ENCODE measurements at regions not wholly inside any gene's neighbourhood (a gene's known extent, or its start where the extent isn't known, plus 50 kb on each side); places are given as distances from the start of the nearest gene placed in this dataset.
"Not testable (repeated sequence)": the region's sequence is repeated elsewhere in the genome, so short reads cannot be mapped to it uniquely, and the experiment has no call there.

DNA sequence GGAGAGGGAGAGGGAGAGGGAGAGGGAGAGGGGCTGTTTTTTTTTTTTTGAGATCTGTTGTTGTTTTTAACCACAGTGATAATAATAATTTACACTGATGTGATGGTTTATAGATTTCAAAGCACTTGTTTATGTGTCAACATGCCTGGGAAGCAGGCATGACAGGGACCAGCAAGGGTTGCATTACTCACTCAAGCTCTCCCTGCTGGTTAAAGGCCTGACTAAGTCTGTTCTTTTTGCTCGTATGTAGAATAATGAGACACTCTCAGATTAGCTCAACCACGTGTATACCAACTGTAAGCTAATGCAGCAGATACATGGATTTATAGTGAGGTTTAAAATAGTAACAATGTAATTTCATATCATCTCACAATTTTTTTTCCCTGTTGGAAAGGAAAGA is 134.6 kb upstream of the BOD1L1 start:
- no peak for DNase-seq (ENCODE audit: low read depth)

DNA sequence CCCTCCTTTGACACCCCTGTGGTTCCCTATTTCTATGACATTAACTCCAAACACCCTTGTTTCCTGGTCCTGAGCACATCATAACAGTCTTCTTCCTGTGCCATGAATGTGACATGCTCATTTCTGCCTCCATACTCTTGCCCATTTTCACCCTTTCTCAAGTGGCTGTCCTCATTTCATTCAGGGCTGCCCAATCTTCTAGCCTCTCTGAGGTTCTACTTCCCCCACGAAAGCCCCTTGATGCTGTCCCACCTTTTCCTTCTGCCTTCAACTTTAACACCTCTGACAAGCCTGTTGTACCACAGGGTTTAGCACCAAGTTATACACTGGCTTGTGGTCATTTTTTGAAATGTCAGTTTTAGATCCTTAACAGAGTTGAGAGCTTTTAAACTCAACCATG is 136.2 kb upstream of the BOD1L1 start:
- DNase-seq (ENCODE audit: low read depth), result no peak

DNA sequence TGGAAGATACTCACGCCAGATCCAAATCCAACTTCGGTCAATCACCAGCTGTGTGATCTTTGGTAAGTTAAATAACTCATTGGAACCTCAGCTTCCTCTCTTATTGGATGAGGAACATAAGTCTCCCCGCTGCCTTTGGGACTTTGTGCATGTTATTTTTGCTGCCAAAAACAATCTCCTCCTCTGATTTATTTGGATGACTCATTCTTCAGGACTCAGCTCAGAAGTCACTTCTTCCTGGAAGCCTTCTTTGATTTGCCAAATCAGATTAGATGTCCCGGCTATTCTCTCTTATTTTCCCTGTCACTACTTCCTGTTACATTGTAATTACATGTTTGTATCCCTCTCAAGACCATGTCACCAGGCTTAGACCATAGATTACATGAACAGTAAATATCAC is 138.0 kb upstream of the BOD1L1 start:
- no peak for DNase-seq (ENCODE audit: low read depth)

DNA sequence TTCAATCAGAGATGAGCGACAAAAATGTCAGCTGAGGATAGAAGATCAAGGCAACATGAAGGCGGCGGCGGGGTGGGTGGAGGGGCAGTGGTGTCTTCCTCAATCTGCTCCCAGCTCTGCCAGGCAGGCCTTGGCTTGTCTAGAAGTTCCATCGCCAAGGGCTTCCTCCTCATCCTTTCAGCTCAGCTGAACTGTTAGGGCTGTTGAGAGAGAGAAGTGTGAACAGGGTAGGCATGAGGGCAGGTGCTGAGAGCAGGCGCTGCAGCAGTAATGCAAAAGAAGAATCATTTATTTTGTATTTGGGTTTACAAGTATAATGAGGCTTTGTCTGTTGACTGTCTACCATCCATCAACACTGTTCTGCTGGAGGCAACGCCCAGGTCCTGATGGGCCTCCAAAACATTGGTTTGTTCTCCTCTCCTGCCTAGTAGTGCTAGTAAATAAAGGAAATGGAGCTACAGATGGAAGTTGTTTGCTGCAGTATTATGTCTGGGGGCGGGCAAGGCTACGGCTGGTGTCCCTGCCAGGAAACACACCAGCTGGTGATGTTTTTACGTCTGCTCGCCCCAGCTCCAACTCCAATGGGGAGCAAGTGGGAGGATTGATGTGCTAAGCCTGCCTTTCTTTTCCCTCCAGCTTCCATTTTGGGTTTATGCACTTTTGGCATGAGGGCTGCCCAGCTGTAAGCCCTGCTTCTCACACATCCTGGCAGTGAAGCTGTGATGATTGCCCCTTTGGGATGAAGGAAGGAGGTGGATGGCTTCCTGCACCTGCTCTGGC is 139.4 kb upstream of the BOD1L1 start:
- no peak for DNase-seq (ENCODE audit: low read depth)

DNA sequence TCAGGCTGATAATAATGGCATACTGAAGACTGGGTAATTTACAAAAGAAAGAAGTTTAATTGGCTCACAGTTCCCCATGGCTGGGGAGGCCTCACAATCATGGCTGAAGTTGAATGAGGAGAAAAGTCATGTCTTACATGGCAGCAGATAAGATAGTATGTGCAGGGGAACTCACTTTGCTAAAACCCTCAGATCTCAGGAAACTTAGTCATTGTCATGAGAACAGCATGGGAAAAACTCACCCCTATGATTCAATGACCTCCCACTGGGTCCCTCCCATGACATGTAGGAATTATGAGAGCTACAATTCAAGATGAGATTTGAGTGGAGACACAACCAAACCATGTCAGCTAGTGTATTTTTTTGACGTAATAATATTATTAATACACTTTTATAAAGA is 149.8 kb upstream of the BOD1L1 start:
- no peak for DNase-seq (ENCODE audit: low read depth)

DNA sequence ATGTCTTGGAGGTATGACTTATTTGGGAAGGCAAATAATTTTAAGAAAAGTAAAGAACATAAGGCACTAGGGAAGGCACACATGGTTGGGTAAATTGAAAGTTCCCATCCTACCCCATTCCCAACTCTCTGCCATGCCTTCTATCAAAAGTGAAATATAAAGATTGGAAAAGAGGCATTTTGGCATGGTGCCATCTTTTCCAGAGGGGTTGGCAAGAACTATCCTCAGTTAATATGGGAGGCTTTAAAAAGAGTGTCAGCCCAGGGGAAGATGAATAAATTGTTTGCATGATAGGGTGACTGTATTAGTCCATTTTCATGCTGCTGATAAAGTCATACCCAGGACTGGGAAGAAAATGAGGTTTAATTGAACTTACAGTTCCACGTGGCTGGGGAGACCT is 150.8 kb upstream of the BOD1L1 start:
- no peak for DNase-seq (ENCODE audit: low read depth)

DNA sequence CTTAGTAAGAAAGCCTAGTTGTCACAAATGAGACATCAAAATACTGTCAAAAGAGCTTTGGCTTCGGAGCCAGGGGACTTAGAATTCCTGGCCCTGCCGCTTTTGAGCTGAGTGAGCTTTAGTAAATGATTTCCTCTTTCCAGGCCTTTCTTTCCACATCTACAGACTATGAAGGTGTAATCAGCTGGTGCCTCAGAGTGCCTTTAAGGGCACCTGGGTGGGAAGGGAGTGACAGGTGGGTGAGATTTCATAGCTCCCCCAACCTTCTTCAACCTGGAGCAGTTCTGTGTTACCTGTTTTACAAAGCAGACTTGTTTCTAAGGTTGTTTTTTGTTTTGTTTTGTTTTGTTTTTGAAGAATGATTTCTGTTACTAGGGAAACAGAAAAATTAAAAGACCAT is 154.7 kb upstream of the BOD1L1 start:
- no peak for DNase-seq (ENCODE audit: low read depth)

DNA sequence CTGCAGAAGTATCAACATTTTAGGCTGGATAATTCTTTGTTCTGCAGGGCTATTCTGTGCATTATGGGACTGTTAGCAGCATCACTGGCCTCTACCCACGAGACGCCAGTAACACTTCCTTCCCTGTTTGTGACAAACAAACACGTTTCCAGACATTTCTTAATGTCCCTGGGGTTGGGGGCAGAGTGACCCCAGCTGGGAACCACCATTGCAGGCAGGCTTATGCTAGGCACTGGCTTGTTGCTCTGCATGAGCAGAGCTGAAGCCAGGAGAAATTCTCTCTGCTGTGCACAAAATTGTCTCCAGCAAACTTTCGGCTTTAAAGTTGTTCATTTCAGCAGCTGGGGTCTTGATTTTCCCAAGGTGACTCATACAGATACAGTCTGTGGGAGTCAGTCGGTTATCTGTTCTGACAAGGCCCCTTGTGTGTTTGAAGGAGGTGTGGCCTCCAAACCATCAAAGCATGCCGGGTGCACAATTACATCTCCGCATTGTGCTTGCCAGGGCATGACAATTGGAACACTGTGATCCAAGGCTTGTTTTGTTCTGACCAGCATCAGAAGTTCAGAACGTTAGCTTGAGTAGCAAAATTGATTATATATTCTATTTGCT is 156.4 kb upstream of the BOD1L1 start:
- no peak for DNase-seq (ENCODE audit: low read depth)

DNA sequence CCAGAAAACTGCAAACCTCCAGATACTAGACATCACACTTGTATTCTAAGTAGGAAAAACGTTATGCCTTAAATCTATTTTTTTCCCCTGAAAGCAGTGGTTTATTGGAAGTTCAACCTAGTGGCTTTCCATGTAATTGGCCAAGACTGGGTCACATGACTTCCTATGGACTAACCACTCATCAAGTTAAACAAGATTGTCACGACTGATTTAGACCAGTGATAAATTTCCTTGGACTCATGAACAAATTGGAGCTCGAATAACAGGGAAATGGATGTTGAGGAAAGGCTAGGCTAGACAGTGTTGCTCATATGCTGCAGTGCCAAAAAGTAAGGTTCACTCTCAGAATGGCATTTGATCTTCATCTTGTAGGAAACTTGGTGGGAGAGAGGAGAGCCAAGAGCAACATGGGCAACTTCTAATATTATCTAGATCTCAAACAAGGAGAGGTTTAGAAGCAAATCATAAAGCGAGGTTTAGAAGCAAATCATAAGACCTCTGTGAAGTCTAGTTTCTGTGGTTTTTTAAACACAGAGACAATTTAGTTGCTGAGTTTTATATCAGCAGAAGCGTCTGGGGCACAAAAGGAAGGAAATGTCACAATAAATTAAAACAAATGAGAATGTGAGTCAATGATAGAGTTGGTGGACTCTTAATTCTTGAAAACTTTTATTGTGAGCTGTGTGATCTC is 165.6 kb upstream of the BOD1L1 start:
- DNase-seq (ENCODE audit: low read depth), result no peak

DNA sequence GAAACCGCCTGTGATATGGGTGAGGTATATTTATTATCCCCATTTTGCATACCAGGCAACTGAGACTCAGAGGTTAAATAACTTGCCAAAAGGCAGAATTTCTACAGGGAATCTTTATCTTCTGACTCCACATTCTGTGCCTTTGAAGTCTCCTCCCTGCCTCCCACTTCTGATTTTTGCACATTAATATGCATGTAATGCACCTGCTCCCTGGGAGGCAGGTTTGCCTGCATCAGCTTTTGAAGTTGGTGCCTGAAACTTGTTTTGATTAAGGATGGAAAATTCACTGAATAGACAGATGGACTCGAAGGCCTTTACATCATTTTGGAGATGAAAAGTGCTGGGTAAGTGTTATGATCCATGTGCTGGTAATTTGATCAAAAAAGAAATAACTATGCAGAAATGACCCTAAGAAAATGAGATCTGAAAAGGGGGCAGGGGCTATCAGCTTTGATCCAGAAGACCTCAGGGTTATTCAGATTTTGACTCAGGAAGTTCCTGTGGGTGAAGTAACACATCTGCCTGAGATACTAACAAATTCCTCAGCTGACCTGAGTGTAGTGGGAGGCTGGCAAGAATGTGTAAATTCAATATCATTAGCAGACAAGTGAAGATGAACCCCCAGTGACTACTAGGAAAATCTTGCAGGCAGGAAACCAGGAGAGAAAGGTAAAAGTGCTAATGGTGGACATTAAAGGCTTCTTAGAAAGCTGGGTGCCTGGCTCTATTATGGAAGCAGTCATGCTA is 167.5 kb upstream of the BOD1L1 start:
- no peak for DNase-seq (ENCODE audit: low read depth)

DNA sequence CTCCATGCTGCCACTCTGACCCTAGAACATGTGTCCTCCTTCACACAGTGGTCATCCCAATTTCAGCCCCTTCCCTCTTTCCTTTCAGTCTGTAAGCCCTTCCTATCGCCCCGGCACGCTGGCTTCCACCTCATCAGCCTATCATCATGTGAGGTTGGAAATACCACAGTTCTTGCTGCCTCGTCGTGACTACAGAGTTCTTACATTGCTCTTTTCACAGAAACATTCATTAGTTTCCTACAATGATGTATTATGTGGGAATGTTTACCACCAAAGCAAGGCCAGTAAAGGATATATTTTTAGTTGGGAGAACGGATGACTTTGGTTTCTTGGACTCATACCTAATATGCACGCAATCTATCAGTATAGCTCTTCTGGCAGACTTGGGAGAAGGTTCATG is 169.5 kb upstream of the BOD1L1 start:
- no peak for DNase-seq (ENCODE audit: low read depth)

DNA sequence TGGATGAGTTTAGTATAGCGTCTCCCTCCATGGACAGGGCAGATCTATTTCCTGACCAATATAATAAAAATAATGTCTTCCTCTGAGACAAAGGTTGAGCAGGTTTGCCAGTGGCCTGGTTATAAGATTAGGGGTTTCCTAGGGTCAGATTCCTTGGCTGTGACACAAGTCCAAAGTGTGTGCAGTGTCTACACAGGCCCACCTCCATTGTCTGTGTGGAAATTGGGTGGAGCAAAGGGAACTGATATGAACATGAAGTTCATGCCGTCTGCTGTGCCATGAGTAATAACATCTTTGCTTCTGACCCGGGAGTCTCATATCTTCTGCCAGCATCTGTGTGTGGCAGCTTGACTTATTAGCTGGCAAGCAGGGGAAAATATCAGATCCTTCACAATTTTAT is 187.7 kb upstream of the BOD1L1 start:
- no peak for DNase-seq (ENCODE audit: low read depth)

DNA sequence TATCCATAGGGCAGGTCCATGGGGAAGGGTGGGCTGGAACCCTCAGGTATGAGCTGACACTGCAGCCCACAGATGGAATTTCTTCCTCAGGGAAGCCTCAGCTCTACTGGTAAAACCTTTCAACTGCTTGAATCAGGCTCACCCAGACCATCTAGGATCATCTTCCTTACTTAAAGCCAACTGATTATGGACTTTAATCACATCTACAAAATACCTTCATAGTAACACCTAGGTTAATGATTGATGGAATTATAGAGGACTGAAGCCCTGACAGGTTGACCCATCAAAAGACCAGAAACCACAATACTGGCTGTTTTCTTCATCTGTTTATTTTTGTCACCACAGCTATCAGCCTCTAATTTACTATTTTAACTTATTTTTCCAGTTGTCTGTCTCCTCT is 188.9 kb upstream of the BOD1L1 start:
- DNase-seq (ENCODE audit: low read depth), result no peak

DNA sequence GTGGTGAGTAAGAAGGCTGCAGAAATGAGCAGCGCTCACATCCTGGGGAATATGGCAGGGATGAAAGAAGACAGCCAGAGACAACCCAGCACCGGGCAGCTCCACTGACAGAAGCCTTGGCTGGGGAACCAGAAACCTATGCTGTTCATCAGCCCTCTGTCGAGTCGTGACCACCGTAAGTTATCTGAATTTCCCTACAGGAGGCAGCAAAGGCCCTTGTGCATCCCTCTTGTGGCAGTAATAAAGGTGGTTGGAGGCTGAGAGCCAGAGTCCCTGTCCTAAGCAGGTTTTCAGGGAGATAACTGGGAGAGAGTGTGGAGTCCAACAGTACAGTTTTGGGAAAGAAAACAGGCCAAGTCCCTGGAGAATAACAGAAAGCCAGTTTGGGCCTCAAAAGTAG is 194.0 kb upstream of the BOD1L1 start:
- DNase-seq (ENCODE audit: low read depth), result no peak

DNA sequence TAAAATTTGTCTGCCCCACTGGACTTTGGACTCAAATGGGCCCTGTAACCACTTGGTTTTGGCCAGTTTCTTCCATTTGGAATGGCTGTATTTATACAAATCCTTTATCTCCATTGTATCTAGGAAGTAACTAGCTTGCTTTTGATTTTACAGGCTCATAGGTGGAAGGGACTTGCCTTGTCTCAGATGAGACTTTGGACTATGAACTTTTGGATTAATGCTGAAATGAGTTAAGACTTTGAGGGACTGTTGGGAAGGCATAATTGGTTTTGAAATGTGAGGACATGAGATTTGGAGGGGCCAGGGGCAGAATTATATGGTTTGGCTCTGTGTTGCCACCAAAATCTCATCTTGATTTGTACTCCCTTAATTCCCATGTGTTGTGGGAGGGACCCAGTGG is 198.3 kb upstream of the BOD1L1 start:
- not testable (repeated sequence) for DNase-seq (ENCODE audit: low read depth)

DNA sequence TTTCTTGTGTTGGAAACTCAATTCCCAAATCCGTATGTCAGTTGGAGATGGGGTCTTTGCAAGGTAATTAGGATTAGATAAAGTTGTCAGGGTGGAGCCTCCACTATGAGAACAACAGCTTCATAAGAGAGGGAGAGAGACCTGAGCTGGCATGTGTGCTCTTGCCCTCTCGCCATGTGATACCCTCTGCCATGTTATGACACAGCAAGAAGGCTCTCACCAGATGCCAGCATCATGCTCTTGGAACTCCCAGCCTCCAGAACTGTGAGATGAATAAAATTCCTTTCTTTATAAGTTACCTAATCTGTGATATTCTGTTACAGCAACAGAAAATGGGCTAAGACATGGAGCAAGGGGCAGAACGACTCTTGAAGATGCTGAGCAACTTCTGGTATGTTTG is 201.9 kb upstream of the BOD1L1 start:
- no peak for DNase-seq (ENCODE audit: low read depth)

DNA sequence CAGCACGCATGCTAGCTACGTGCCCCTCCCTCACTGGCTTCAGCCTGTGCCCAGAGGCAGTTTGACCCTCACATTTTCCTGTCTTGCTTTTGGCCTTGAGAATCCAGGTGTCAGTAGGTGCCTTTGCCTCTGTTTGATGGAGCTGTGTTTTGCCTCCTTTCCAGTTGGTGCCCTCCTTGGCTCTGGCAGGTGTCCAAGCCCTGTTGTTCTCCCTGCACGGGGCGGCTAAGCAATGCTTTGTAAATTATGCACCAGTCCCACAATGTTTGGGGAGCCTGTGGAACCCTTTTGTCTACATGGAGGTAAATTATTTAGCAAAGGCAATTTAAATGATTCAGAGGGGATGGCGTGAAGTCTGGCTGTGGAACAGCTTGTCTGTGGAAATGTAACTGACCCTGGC is 202.9 kb upstream of the BOD1L1 start:
- DNase-seq (ENCODE audit: low read depth), result no peak

DNA sequence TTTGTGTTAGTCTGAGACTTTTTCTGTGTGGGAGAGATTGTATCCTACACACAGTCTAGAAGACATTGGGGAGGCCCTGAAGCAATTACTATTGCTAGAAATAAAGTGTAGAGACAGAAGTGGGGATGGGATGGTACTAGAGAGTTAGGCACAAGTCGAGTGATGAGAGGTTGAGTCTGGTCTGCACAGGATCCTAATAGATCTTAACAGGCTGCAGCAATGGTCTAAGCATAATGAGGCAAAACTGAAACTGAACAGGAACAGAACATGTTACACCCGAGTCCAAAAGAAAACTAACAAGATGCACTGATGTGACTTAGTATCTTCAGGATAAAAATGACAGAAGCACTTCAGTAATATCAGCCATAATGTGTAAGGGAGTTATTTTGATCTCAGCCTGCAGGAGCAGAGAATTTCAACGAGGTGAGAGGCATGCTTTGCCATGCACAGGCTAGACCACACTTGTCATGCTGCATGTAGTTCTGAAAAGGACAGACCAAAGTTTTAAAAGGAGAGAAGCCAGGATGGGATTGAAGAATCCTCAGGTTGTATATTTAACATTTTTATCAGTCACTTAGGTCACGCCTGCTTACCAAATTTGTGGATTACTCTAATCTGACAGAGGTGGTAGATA is 205.8 kb upstream of the BOD1L1 start:
- DNase-seq (ENCODE audit: low read depth), result no peak

DNA sequence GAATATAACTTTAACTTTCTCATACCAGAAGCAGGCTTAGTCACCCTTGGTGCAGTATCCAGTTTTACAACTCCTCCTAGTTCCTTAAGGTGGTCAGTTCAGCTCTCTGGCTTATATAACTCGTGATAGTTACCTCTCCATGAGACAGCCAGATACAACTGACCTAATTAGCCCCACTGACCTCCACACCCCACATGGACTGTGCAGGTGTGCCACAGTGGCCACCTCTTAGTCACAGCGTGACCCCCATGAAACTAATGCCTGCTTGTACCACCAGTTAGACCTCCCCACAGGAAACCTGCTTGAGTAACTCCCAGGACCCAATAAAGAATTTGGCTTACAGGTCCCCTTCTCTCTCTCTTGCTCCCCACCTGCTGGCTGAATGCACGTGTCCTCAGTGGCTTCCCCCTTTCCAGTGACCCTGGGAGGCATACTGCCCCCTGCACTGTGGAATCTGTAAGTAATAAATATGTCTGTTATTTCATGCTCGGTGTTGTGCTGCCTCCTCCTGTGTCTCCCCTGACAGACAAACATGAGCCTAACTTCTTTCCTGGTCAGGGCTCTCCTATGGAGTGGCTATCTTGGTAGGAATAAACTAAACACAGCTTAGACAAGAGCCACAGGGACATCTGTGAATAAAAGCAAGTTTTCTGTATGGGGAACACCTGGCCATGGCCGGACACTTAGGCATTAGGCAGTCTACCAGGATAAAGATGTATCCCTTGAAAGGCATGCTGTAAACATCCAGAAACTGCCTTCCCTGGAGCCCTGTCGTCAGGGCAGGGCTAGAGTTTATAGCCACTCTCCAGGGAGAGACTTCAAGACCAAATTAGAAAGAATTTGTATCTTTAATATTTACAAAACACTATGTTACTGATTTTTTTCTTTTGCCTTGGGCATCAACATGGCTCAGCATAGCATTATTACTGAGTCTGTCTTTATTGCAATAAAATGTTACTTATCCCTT is 209.7 kb upstream of the BOD1L1 start:
- DNase-seq (ENCODE audit: low read depth), result no peak

DNA sequence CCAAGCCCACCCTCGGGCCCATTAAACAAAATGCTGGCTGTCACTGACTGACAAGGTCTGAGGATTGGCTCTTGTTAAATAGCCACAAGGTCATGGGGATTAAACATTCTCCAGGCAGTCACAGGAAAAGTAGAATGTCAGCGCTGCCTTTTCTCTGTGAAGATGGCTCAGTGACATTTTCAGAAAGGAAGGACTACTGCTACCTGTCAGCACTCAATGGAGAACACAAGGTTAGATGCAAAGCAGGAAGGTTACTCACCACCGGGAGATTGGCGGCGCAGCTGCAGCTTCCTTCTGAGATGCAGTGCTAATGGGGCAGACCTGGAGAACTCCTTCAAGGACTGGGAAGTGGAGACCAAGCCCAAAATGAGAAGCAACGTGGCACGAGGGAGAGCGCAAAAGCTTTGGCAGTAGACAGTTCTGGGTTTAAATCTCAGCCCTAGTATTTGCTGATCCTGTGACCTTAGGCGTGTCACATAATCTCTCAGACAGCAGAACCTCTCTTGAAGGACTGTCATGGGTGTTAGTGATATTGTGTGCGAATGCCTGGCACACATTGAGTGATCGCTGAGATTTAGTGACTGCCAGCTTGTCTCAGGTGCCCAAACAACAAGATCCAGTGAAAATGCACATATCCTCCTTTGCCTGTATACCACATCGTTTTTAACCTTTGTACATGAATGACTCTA is 213.1 kb upstream of the BOD1L1 start:
- DNase-seq (ENCODE audit: low read depth), result no peak

DNA sequence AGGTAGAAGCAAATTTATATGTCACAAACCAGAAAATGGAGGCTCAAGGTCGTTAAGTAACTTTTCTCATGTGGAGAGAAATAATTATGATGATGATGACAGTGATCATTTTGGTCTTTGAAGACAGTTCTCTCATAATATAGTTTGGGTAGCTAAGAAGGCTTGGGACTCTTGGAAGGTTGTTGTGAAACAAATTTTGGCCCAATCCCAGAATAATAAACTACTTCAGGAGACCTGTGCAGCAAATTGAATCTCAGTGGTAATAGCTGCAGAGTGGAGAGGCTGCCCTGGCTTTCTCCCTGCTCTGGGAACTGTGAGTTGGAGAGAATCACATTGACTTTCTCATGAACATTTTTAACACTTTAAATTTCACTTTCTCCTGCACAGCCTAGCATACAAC is 217.2 kb upstream of the BOD1L1 start:
- no peak for DNase-seq (ENCODE audit: low read depth)
